GM18951 (cell line): ENCODE measurements at regions not wholly inside any gene's neighbourhood (a gene's known extent, or its start where the extent isn't known, plus 50 kb on each side); places are given as distances from the start of the nearest gene placed in this dataset.

Experiments
- POLR2A ChIP-seq: IDR thresholded peaks from 4 replicates; pipeline ENCODE4 v1.6.1; 2011; ENCODE audit warnings: mild to moderate bottlenecking; ENCODE audit not compliant: insufficient read length, insufficient read depth; ENCODE audit errors: extremely low read depth
- in situ Hi-C: fragments of 300-500 bp; cut with MboI; formaldehyde crosslinking; loops from one replicate; pipeline ENCODE4 v1.12.0; 2022; ENCODE audit warnings: low sequenced_read_pairs, mixed read lengths, inconsistent platforms; ENCODE audit not compliant: unreplicated experiment

GRCh38 chr2:2823061-2823753 is 492.1 kb upstream of the MYT1L start:
- in situ Hi-C loops = no loop called here
- TF ChIP-seq POLR2A = no peak

- TF ChIP-seq POLR2A = no peak
- in situ Hi-C loops = no loop called here
Observed at GRCh38 chr2:2822143-2822542, 491.1 kb upstream of the MYT1L start.

- no peak for TF ChIP-seq POLR2A
- in situ Hi-C loops = no loop called here
Observed at GRCh38 chr2:2812648-2813047, 481.6 kb upstream of the MYT1L start.

- in situ Hi-C loops = no loop called here
- TF ChIP-seq POLR2A = no peak
Observed at GRCh38 chr2:2812117-2812516, 481.0 kb upstream of the MYT1L start.

GRCh38 chr2:2810504-2810903 is 479.4 kb upstream of the MYT1L start:
- in situ Hi-C loops = no loop called here
- TF ChIP-seq POLR2A = no peak

GRCh38 chr2:2809771-2810170 is 478.7 kb upstream of the MYT1L start:
- in situ Hi-C loops = no loop called here
- TF ChIP-seq POLR2A = no peak

- TF ChIP-seq POLR2A = no peak
- in situ Hi-C loops = no loop called here
Observed at GRCh38 chr2:2808551-2809058, 477.5 kb upstream of the MYT1L start.

GRCh38 chr2:2806711-2807110 is 475.6 kb upstream of the MYT1L start:
- in situ Hi-C loops = no loop called here
- TF ChIP-seq POLR2A = no peak

GRCh38 chr2:2805263-2805662 is 474.2 kb upstream of the MYT1L start:
- in situ Hi-C loops = no loop called here
- TF ChIP-seq POLR2A = no peak

- in situ Hi-C loops = no loop called here
- TF ChIP-seq POLR2A = no peak
Observed at GRCh38 chr2:2804528-2804927, 473.5 kb upstream of the MYT1L start.

GRCh38 chr2:2801458-2801857 is 470.4 kb upstream of the MYT1L start:
- in situ Hi-C loops = no loop called here
- TF ChIP-seq POLR2A = no peak

GRCh38 chr2:2800697-2801096 is 469.6 kb upstream of the MYT1L start:
- in situ Hi-C loops = no loop called here
- TF ChIP-seq POLR2A = no peak

- no peak for TF ChIP-seq POLR2A
- in situ Hi-C loops = no loop called here
Observed at GRCh38 chr2:2800001-2800400, 468.9 kb upstream of the MYT1L start.

GRCh38 chr2:2799151-2799697 is 468.1 kb upstream of the MYT1L start:
- TF ChIP-seq POLR2A = no peak
- in situ Hi-C loops = no loop called here
